ENCODE measurements at regions not wholly inside any gene's neighbourhood (a gene's known extent, or its start where the extent isn't known, plus 50 kb on each side); places are given as distances from the start of the nearest gene placed in this dataset.

GRCh38 chr5:98635656-98636055 lies 137.8 kb upstream of the RGMB start:
- TF ChIP-seq REST (IDR thresholded peaks at IDR 0.05; ENCODE audit: borderline replicate concordance) (no peak), CTCF (IDR thresholded peaks at IDR 0.05; ENCODE audit: poor library complexity, severe bottlenecking) (no peak), EZH2 (IDR thresholded peaks at IDR 0.05; ENCODE audit: borderline replicate concordance, insufficient read depth, low read length, poor library complexity, severe bottlenecking) (no peak), TAF1 (IDR thresholded peaks at IDR 0.05; ENCODE audit: low read depth) (no peak)
